RWPE2 (cell line): ENCODE measurements at regions not wholly inside any gene's neighbourhood (a gene's known extent, or its start where the extent isn't known, plus 50 kb on each side); places are given as distances from the start of the nearest gene placed in this dataset.

Experiments
- ATAC-seq: fragments of 200-7000 bp; cut with Tn5 transposase; 3 replicates; pipeline ENCODE4 v1.9.1; 2021; ENCODE audit warnings: low read depth
- DNase-seq: peaks from one replicate; pipeline ENCODE4 v3.0.0-alpha.2; 2020; ENCODE audit warnings: low spot score
- H3K27ac ChIP-seq: fragments of 450-650 bp; 2 replicates; pipeline ENCODE4 v1.5.1; 2017; ENCODE audit warnings: mild to moderate bottlenecking; ENCODE audit not compliant: poor library complexity, severe bottlenecking
- H3K27me3 ChIP-seq: fragments of 250-450 bp; sonication (Bioruptor Pico); 2 replicates; pipeline ENCODE4 v1.5.1; 2021; ENCODE audit warnings: mild to moderate bottlenecking, moderate library complexity; ENCODE audit not compliant: insufficient read depth, poor library complexity, severe bottlenecking
- H3K36me3 ChIP-seq: fragments of 250-450 bp; sonication (Bioruptor Pico); 2 replicates; pipeline ENCODE4 v1.5.1; 2020; ENCODE audit warnings: low read depth, mild to moderate bottlenecking, moderate library complexity
- H3K4me1 ChIP-seq: fragments of 250-450 bp; sonication (Bioruptor Pico); 2 replicates; pipeline ENCODE4 v1.5.1; 2021; ENCODE audit warnings: mild to moderate bottlenecking, moderate library complexity; ENCODE audit not compliant: insufficient read depth, poor library complexity, severe bottlenecking
- H3K4me3 ChIP-seq: fragments of 250-450 bp; sonication (Bioruptor Pico); 2 replicates; pipeline ENCODE4 v1.5.1; 2021; ENCODE audit warnings: mild to moderate bottlenecking, moderate library complexity; ENCODE audit not compliant: severe bottlenecking
- H3K9me3 ChIP-seq: fragments of 250-450 bp; sonication (Bioruptor Pico); 2 replicates; pipeline ENCODE4 v1.5.1; 2021; ENCODE audit warnings: mild to moderate bottlenecking, moderate library complexity; ENCODE audit not compliant: severe bottlenecking
- TF ChIP-seq, protein P1 (sequence below): fragments of 450-650 bp; IDR thresholded peaks from one replicate; pipeline ENCODE4 v1.5.1; 2017; ENCODE audit warnings: mild to moderate bottlenecking, moderate library complexity; ENCODE audit not compliant: poor library complexity, severe bottlenecking

- no peak overlapping the region for H3K27ac ChIP-seq
- no peaks in the 10 kb centered on the region for H3K36me3 ChIP-seq
- H3K4me1 ChIP-seq: no peaks in the 10 kb centered on the region
- DNase-seq (no peak), ATAC-seq (no peak)
- H3K9me3 ChIP-seq: no peaks in the 10 kb centered on the region
- H3K27me3 ChIP-seq: peaks cover 60% of the 10 kb centered on the region
- no peak overlapping the region for H3K4me3 ChIP-seq
- TF ChIP-seq, protein P1, sequence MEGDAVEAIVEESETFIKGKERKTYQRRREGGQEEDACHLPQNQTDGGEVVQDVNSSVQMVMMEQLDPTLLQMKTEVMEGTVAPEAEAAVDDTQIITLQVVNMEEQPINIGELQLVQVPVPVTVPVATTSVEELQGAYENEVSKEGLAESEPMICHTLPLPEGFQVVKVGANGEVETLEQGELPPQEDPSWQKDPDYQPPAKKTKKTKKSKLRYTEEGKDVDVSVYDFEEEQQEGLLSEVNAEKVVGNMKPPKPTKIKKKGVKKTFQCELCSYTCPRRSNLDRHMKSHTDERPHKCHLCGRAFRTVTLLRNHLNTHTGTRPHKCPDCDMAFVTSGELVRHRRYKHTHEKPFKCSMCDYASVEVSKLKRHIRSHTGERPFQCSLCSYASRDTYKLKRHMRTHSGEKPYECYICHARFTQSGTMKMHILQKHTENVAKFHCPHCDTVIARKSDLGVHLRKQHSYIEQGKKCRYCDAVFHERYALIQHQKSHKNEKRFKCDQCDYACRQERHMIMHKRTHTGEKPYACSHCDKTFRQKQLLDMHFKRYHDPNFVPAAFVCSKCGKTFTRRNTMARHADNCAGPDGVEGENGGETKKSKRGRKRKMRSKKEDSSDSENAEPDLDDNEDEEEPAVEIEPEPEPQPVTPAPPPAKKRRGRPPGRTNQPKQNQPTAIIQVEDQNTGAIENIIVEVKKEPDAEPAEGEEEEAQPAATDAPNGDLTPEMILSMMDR: no peak
Measured at GRCh38 chr13:25044071-25044470, 51.9 kb upstream of the PABPC3 start.
